ENCODE measurements at regions not wholly inside any gene's neighbourhood (a gene's known extent, or its start where the extent isn't known, plus 50 kb on each side); places are given as distances from the start of the nearest gene placed in this dataset.

GRCh38 chr9:108153416-108153815 is 663.8 kb upstream of the KLF4 start:
- Histone ChIP-seq H3K4me1 (ENCODE audit: insufficient read depth, low read length) (no peaks in the 10 kb centered on the region), H3K56ac (ENCODE audit: insufficient read length, low read depth, low read length) (no peak overlapping the region), H2BK5ac (ENCODE audit: insufficient read length, low read length) (no peak overlapping the region), H3K4ac (ENCODE audit: low read depth, low read length) (no peak overlapping the region), H2BK15ac (ENCODE audit: low read depth, low read length) (no peak overlapping the region), H2BK120ac (ENCODE audit: low read depth, low read length, poor library complexity, severe bottlenecking) (no peak overlapping the region), H3K23ac (ENCODE audit: insufficient read length, low read depth, low read length) (no peak overlapping the region), H3K18ac (ENCODE audit: insufficient read length, low read depth, low read length) (no peak overlapping the region), H2AFZ (ENCODE audit: low read length) (no peak overlapping the region), H3K27ac (ENCODE audit: insufficient read length, low read depth, low read length) (no peak overlapping the region), H3K4me2 (ENCODE audit: insufficient read depth, insufficient read length, low read length) (no peak overlapping the region), H2BK12ac (ENCODE audit: insufficient read length, low read depth, low read length) (no peak overlapping the region), H2AK5ac (ENCODE audit: insufficient read length, low read length) (no peak overlapping the region), H3K79me1 (ENCODE audit: insufficient read depth, low read depth, low read length, poor library complexity, severe bottlenecking) (no peaks in the 10 kb centered on the region), H3K27me3 (ENCODE audit: insufficient read depth, low read length) (no peaks in the 10 kb centered on the region), H3K14ac (ENCODE audit: insufficient read depth, low read length) (no peak overlapping the region), H3T11ph (ENCODE audit: low read length) (no peak overlapping the region), H4K5ac (ENCODE audit: insufficient read length, low read depth, low read length) (no peak overlapping the region), H3K79me2 (ENCODE audit: insufficient read depth, low read length) (no peaks in the 10 kb centered on the region), H3K9ac (ENCODE audit: extremely low read depth, insufficient read length, low read length) (no peak overlapping the region), H2BK20ac (ENCODE audit: low read depth, low read length, poor library complexity, severe bottlenecking) (no peak overlapping the region), H3K9me3 (ENCODE audit: control insufficient read depth, low read depth, low read length) (no peaks in the 10 kb centered on the region), H3K23me2 (ENCODE audit: insufficient read length, low read depth, low read length, poor library complexity, severe bottlenecking) (no peaks in the 10 kb centered on the region), H4K8ac (replicated peaks; ENCODE audit: insufficient read length, low read depth, low read length) (no peak overlapping the region), H4K20me1 (ENCODE audit: control insufficient read depth, insufficient read depth, insufficient read length) (no peaks in the 10 kb centered on the region), H4K91ac (ENCODE audit: insufficient read length, low read depth, low read length) (no peak overlapping the region)
- Mint-ChIP-seq H3K9me3 (no peaks in the 10 kb centered on the region), H3K27me3 (ENCODE audit: low read depth) (no peaks in the 10 kb centered on the region; the same call in 1 of the 2 replicates), H3K27ac (peak overlapping the region in 1 of 3 experiments; percentile 88; a peak in 1 of 7 replicates), H3K36me3 (ENCODE audit: insufficient read depth in 1 of 3, low read depth in 3 of 3) (no peaks in the 10 kb centered on the region), H3K4me3 (no peak overlapping the region; a peak in 1 of 5 replicates), H3K4me1 (peaks cover 0 to 4% of the 10 kb centered on the region in 2 experiments; a peak in 1 of 4 replicates)
- no peak for DNase-seq
- no peak for TF ChIP-seq CTCF (conservative IDR thresholded peaks at IDR 0.05)
- WGBS (ENCODE audit: extremely low coverage, insufficient read length, low lambda C conversion rate), result no CpG with 5 or more reads among the region's 4 CpGs
